Ascending aorta (tissue), 2 donors: ENCODE measurements at regions not wholly inside any gene's neighbourhood (a gene's known extent, or its start where the extent isn't known, plus 50 kb on each side); places are given as distances from the start of the nearest gene placed in this dataset.

Source experiments
- DNase-seq, 2 donors: peaks; one replicate each; pipeline ENCODE4 v3.0.0-alpha.2; 2019; ENCODE audit warnings: low spot score in 2 of 2
- H3K27ac ChIP-seq, 2 donors: fragments of 200-600 bp; sonication (generic); one replicate each; pipeline ENCODE4 v1.5.1; 2016 to 2017; ENCODE audit warnings: mild to moderate bottlenecking in 1 of 2
- H3K27me3 ChIP-seq: fragments of 200-600 bp; sonication (generic); one replicate; pipeline ENCODE4 v1.5.1; 2017
- H3K36me3 ChIP-seq, 2 donors: fragments of 200-600 bp; sonication (generic); one replicate each; pipeline ENCODE4 v1.5.1; 2016
- H3K4me1 ChIP-seq, 2 donors: fragments of 200-600 bp; sonication (generic); one replicate each; pipeline ENCODE4 v1.5.1; 2016 to 2017; ENCODE audit warnings: mild to moderate bottlenecking in 1 of 2
- H3K4me3 ChIP-seq, 2 donors: fragments of 200-600 bp; sonication (generic); one replicate each; pipeline ENCODE4 v1.5.1; 2016 to 2017; ENCODE audit warnings: mild to moderate bottlenecking in 1 of 2
- H3K9me3 ChIP-seq, 2 donors: fragments of 200-600 bp; sonication (generic); one replicate each; pipeline ENCODE4 v1.5.1; 2016
- CTCF ChIP-seq, 3 experiments: fragments of 200-600 bp in 2 of 3; fragments of 450-650 bp in 1 of 3; sonication (generic) in 2 of 3; IDR thresholded peaks; one replicate each; pipeline ENCODE4 v1.5.1; 2016 to 2019; ENCODE audit warnings: antibody characterized with exemption in 3 of 3, mild to moderate bottlenecking in 1 of 3, moderate library complexity in 1 of 3
- intact Hi-C: fragments of 100-400 bp; cut with DNase I; formaldehyde crosslinking; loops from one replicate; pipeline ENCODE4 v1.15.1; 2023

GRCh38 chr9:96080364-96080763, 204.9 kb downstream of the ERCC6L2 start:
- no peaks in the 10 kb centered on the region for H3K9me3 ChIP-seq
- H3K27me3 ChIP-seq: no peaks in the 10 kb centered on the region
- TF ChIP-seq CTCF (IDR thresholded peaks at IDR 0.05): no peak
- intact Hi-C loops: no loop called here
- H3K4me1 ChIP-seq: no peaks in the 10 kb centered on the region
- DNase-seq: no peak
- no peak overlapping the region for H3K4me3 ChIP-seq
- H3K36me3 ChIP-seq: no peaks in the 10 kb centered on the region
- no peak overlapping the region for H3K27ac ChIP-seq

GRCh38 chr9:96079779-96080178, 204.3 kb downstream of the ERCC6L2 start:
- intact Hi-C loops: no loop called here
- no peaks in the 10 kb centered on the region for H3K27me3 ChIP-seq
- no peak for TF ChIP-seq CTCF (IDR thresholded peaks at IDR 0.05)
- H3K4me3 ChIP-seq: no peak overlapping the region
- no peak overlapping the region for H3K27ac ChIP-seq
- H3K9me3 ChIP-seq: no peaks in the 10 kb centered on the region
- no peak for DNase-seq
- H3K4me1 ChIP-seq: no peaks in the 10 kb centered on the region
- no peaks in the 10 kb centered on the region for H3K36me3 ChIP-seq

GRCh38 chr9:96078897-96079490, 203.5 kb downstream of the ERCC6L2 start:
- no peaks in the 10 kb centered on the region for H3K36me3 ChIP-seq
- H3K4me1 ChIP-seq: no peaks in the 10 kb centered on the region
- peak in 2 of 3 experiments; percentile 10 to 40 for TF ChIP-seq CTCF (IDR thresholded peaks at IDR 0.05)
- no peak overlapping the region for H3K4me3 ChIP-seq
- intact Hi-C loops: no loop called here
- H3K27ac ChIP-seq: no peak overlapping the region
- H3K27me3 ChIP-seq: no peaks in the 10 kb centered on the region
- H3K9me3 ChIP-seq: no peaks in the 10 kb centered on the region
- DNase-seq: no peak

- no peaks in the 10 kb centered on the region for H3K27me3 ChIP-seq
- intact Hi-C loops: no loop called here
- no peak overlapping the region for H3K4me3 ChIP-seq
- DNase-seq: no peak
- no peaks in the 10 kb centered on the region for H3K36me3 ChIP-seq
- no peaks in the 10 kb centered on the region for H3K9me3 ChIP-seq
- H3K4me1 ChIP-seq: no peaks in the 10 kb centered on the region
- no peak for TF ChIP-seq CTCF (IDR thresholded peaks at IDR 0.05)
- no peak overlapping the region for H3K27ac ChIP-seq
These were observed 200.3 kb downstream of the ERCC6L2 start for GRCh38 chr9:96075757-96076156.

- no peaks in the 10 kb centered on the region for H3K4me1 ChIP-seq
- H3K4me3 ChIP-seq: no peak overlapping the region
- no peaks in the 10 kb centered on the region for H3K27me3 ChIP-seq
- no peak overlapping the region for H3K27ac ChIP-seq
- H3K9me3 ChIP-seq: no peaks in the 10 kb centered on the region
- intact Hi-C loops: no loop called here
- DNase-seq: no peak
- H3K36me3 ChIP-seq: no peaks in the 10 kb centered on the region
- TF ChIP-seq CTCF (IDR thresholded peaks at IDR 0.05): no peak
These were observed 199.6 kb downstream of the ERCC6L2 start for GRCh38 chr9:96075111-96075510.
